Upper lobe of left lung (tissue), 4 donors: ENCODE measurements at regions not wholly inside any gene's neighbourhood (a gene's known extent, or its start where the extent isn't known, plus 50 kb on each side); places are given as distances from the start of the nearest gene placed in this dataset.

ENCODE experiments used
- EP300 ChIP-seq, 4 donors: sonication (generic); formaldehyde crosslinking; IDR thresholded peaks; one replicate each; pipeline ENCODE4 v1.5.1; 2017; ENCODE audit warnings: antibody characterized with exemption in 4 of 4, control low read depth in 2 of 4
- POLR2AphosphoS5 ChIP-seq, 2 donors: sonication (generic); formaldehyde crosslinking; IDR thresholded peaks; one replicate each; pipeline ENCODE4 v1.5.1; 2017; ENCODE audit warnings: antibody characterized with exemption in 2 of 2
- TF ChIP-seq, protein P1 (sequence below), 6 experiments: fragments of 450-650 bp in 4 of 6; fragments of 200-600 bp in 2 of 6; sonication (generic) in 2 of 6; IDR thresholded peaks; one replicate each; pipeline ENCODE4 v1.5.1; 2016 to 2019; ENCODE audit warnings: antibody characterized with exemption in 6 of 6

DNA sequence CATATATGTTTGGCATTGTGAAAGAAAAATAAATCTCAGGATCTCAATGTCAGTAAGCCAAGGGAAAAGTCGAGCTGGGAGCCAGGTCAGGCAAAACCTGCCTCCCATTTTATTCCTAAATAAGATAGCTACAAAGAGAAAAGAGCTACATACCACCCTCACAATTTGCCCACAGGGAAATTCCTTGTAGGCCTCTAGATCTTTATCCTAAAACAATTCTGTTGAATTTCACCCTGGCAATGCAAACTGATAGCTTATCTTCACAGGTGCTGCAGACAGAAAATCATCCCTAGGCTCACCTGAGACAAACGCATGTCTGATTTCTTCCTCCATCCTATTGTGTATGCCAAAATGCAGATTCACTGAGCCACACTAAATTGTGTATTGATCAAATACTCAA lies 2587.1 kb downstream of the PCDH9 start:
- TF ChIP-seq POLR2AphosphoS5 (IDR thresholded peaks at IDR 0.05) (no peak), EP300 (IDR thresholded peaks at IDR 0.05) (no peak)
- TF ChIP-seq, protein P1, sequence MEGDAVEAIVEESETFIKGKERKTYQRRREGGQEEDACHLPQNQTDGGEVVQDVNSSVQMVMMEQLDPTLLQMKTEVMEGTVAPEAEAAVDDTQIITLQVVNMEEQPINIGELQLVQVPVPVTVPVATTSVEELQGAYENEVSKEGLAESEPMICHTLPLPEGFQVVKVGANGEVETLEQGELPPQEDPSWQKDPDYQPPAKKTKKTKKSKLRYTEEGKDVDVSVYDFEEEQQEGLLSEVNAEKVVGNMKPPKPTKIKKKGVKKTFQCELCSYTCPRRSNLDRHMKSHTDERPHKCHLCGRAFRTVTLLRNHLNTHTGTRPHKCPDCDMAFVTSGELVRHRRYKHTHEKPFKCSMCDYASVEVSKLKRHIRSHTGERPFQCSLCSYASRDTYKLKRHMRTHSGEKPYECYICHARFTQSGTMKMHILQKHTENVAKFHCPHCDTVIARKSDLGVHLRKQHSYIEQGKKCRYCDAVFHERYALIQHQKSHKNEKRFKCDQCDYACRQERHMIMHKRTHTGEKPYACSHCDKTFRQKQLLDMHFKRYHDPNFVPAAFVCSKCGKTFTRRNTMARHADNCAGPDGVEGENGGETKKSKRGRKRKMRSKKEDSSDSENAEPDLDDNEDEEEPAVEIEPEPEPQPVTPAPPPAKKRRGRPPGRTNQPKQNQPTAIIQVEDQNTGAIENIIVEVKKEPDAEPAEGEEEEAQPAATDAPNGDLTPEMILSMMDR (IDR thresholded peaks at IDR 0.05) = no peak
